Activated CD4-positive, alpha-beta T cell treated with anti-CD3 and anti-CD28 coated beads, Interleukin-2, amount 50 U/mL, for 24 hours (primary cell): ENCODE measurements at regions not wholly inside any gene's neighbourhood (a gene's known extent, or its start where the extent isn't known, plus 50 kb on each side); places are given as distances from the start of the nearest gene placed in this dataset.

Experiments
- DNase-seq, 2 donors: peaks; one replicate each; pipeline ENCODE4 v3.0.0-alpha.2; 2020; ENCODE audit warnings: low read depth in 1 of 2, low spot score in 1 of 2

- no peak for DNase-seq
Measured at GRCh38 chr10:106520698-106521097, 643.8 kb downstream of the SORCS1 start.

DNA sequence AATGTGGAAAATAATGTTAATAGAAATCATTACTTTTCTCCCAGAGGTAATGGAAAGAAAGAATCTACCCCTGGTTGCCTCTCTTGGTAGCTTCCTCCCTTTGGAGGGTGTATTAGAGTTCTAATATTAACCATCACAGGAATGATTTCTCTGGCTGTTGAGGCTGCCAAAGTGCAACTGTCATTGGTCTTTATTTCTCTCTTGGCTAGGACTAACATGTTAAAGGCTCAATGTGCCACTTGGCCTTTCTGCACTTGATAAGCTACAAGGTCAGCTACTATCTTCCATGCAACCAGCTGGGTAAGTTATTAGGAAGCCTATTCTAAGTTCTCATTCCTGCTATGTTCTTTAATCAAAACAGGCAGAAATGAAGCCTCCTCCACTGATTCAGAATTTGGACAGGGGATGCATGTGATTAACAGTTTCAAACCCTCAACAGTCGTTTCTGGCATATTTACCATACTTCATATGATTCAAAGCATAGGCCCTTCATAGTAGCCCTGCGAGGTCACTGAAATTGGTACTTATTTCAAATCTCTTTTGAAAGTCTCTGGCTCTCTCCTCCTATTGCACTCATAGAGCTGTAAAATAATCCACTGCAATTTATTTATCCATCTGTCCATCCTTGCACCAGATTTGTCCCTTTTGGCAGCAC is 645.0 kb downstream of the SORCS1 start:
- no peak for DNase-seq

DNA sequence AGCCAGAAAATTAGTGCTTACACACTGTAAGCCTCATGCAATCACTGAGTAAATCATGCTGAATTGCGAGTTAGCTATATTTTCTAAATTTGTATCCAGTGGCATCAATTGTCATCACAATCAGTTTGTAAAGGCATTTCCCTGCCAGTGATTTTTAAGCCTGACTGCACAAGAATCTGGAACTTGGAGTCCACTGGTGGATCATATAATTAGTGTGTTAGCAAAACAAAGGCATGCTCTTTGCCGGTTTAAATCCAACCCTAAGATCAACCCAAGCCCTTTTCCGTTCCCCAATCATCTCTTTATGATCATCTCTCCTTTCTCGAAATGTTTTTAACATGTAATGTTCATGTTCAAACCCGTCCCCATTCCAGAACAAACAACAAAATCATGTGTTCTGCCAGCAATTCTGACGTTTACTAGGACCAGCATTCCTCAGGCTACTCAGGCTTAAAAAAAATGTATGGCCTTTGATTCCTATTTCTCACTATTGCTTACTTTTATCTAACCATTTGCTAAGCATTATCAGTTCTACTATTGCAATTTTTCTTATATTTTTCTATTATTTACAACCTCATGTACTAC is 649.2 kb downstream of the SORCS1 start:
- no peak for DNase-seq

DNA sequence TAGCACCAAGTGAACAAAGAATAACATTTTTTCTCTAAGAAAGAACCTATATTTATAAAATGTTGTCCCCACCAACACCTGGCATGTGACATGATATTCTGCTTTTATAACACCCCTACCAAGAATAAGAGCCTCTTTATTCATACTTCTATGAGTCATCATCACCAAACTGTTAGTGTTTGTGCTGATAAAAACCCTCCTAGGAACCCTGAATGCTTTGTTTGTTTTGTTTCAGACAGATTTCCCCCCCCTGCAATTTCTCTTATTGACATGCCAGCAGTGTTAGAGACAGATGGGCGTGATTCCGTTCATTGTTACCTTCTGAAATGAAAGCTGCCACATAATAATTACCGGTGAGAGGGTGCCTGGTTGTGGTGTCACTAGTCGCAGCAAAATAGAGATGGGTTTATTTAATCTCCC is 651.1 kb downstream of the SORCS1 start:
- DNase-seq = no peak

DNA sequence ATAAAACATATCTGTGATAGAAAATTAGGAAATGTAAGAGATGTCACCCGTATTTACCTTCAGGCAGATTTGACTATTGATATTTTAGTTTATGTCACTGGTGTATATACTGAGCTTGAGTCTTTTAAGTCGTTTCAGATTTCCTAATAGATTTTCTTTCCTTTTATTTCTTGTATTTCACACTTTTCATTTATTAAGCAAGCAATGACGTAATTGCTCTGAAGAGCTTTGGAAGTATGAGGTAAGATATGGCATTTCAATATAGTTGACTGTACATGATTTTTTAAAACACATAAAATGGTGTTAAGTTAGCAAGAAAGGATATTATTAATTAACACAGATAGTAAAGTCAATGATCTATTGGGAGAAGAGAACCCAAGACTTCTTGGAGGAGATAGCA is 652.6 kb downstream of the SORCS1 start:
- no peak for DNase-seq

DNA sequence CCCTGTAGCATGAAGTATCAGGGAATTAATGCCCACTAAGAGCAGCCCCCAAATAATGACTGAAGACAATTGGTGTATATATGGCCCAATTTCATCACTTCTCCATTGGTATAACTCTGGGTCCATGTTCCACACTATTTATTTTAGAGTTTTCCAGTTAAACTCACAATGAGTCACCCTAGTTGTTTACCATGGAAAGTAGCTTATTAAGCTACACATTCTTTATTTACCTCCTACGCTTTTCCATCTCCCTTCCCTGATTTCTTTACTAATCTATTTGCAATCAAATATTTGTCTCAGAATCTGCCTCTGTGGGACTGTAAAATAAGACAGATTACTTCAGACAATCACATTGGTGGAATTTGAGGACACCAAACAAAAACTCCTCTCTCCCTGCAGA is 655.6 kb downstream of the SORCS1 start:
- DNase-seq = no peak

- DNase-seq = no peak
Measured at GRCh38 chr10:106506526-106507283, 657.8 kb downstream of the SORCS1 start.

GRCh38 chr10:106504536-106504935 is 660.0 kb downstream of the SORCS1 start:
- DNase-seq = no peak

- DNase-seq = no peak
Measured at GRCh38 chr10:106502641-106503040, 661.9 kb downstream of the SORCS1 start.

DNA sequence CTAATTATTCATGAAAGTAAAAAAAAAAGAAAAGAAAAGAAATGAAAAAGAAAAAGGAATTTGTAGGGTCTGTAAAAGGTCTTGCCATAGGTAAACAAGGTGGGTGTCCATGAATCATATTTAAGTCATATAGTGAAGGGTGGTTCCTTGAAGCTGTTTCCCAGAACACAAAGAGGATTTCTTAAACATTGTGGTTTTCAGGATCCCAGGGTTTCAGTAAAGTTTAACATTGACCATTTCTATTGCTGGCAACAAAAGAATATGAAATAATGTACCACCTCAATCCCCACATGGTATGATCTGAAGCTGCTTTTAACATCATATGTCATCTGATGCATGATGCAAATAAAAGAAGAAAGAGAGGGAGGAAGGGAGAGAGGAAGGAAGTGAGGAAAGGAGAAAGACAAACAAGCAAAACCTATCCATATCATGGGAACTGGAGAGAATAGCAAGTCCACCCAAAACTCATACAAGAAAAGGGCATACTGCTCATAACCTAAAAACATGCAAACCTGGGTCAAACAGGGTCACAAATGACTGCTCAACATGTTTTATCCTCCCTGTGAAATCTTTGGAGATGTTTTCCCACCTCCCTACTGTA is 663.5 kb downstream of the SORCS1 start:
- no peak for DNase-seq

DNA sequence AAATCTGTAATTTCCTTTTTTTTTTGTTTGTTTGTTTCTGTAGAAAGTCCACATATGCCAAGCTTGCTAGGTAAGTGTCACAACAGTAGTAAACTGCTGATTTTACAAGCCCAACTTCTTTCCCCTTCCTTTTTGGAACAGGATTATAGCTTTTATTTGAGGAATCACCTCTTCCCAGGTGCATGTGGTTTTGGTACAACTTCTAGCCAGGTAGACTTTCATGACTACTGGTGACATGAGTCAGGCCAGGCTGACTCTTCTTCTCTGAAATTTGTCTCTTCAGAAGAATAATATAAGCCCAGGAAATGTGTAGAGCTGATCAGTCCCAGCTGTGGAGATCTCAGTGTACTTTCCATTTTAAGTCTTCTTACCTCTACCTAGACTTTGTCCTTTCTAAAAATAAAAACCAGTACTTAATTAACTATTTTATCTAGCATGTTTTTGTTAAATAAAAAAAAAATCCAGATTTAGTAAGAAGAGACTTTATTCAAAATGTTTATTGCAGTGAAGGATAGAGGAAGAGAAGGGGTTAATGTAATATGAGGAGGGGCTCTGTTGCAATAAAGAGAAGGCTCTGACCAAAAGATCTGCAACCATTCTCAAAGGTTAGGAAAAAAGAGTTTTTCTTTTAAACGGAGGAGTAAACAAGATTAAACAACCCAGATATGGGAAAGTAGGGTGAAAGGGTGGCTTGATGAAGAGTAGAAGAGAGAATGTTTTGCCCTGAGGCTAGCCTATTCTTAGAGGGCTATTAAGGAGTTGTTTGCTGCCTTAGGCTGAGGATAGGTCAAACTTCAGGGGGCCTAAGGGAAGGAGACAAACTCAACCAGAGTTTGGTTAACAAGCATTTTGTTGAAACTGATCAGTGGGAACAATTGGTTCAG is 664.2 kb downstream of the SORCS1 start:
- DNase-seq = no peak

DNA sequence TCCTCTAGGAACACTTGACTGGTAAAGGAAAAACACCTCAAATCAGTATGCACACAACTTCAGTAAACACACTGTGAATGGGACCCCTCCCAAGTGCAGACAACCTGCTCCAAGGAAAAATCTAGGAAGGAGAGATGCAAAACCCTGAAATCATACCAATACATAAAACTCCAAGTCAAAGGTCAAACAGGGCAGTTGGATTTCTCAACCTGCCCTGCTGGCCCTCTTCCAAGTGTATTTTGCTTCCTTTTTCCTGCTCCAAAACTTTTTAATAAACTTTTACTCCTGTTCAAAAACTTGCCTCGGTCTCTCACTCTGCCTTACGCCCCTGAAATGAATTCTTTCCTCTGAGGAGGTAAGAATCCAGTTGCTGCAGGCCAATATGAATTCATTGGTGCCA is 665.1 kb downstream of the SORCS1 start:
- no peak for DNase-seq

DNA sequence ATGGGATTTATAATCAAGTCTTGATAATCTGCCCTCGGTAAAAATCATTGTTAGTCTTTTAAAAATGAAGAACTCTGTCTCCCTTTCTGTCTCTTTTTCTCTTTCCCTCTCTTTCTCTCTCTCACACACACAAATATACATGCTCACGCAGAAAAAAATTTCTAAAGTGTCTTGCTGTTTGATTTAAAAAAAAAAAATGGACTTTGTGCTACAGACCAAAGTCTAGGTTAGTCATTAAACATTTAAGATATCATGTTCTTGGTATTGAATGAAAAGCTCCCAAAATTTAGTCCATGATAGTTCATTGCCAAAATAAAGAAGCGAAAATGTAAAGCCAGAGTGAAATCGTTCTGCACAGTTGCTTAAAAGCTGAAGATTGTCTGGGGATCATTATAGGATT is 665.8 kb downstream of the SORCS1 start:
- no peak for DNase-seq

GRCh38 chr10:106495931-106496330 is 668.6 kb downstream of the SORCS1 start:
- no peak for DNase-seq

DNA sequence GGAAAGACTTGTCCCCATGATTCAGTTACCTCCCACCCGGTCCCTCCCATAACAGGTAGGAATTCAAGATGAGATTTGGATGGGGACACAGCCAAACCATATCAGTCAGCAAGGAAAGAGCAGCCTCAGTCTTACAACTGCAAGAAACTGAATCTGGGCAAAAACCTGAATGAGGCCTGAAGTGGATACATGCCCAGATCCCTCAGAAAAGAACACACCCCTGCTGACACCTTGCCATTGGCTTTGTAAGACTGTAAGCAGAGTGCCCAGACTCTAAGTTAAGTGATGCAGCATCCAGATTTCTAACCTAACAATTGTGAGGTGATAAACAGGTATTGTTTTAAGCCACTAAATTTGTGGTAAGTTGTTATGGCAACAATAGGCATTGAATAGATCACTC is 670.8 kb downstream of the SORCS1 start:
- no peak for DNase-seq

- DNase-seq = no peak
Measured at GRCh38 chr10:106493226-106493625, 671.3 kb downstream of the SORCS1 start.

DNA sequence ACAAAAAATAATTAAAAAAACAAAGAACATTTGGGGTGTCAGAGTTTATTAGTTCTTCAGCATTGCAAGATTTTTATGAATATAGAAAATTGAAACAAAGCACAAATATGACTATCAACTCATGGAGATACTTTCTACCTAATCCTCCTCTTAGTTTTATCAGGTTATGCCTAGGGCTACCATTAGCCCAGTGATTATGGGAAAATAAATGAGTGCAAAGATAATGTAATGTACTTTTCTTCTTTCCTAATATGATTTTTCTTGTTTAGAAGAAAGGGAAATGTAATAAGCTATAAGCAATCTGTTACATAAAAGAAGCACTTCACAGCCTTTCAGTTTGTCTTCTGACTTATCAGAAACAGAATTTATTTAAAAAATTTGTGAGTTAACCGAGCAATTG is 676.8 kb downstream of the SORCS1 start:
- DNase-seq = no peak

GRCh38 chr10:106481598-106482275 is 682.8 kb downstream of the SORCS1 start:
- DNase-seq = no peak

DNA sequence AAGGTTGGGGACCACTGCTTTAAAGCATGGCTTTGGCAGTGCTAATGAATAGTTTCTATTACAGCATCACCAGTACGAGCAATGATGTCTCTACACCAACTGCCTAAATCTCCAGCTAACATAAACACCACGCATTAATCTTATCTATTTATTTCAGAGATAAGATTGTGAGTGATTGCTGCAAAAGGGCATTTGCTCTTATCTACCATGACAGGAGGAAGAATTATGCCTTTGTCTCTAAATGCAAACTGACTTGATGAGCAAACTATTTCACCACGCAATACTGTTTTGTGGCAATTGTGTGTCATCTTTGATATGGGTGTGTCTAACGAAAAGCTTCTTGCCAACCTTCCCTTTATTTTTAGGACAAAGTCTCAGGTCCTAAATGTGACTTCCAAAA is 684.9 kb downstream of the SORCS1 start:
- no peak for DNase-seq

DNA sequence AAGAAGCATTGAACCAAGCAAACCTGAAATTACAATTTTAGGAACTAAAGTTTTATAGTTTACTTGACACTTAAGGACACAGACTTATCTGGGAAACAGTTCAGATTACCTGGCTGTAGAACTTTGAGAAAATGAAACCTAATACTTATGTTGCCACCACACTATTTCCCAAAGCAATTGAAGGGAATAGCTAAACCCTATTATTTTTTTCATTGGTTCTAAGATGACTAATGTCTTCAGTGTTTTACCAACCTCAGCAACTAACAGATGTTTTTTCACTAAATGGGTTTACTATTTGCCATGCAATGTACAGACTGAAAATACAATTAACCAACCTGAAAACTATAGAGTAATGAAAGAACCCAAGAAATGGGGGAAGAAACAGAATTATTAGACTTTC is 689.6 kb downstream of the SORCS1 start:
- no peak for DNase-seq
